GM12878 (cell line): ENCODE measurements at regions not wholly inside any gene's neighbourhood (a gene's known extent, or its start where the extent isn't known, plus 50 kb on each side); places are given as distances from the start of the nearest gene placed in this dataset.

ENCODE experiments used
- ATAC-seq: fragments of 200-7000 bp; cut with Tn5 transposase; 3 replicates; pipeline ENCODE4 v1.9.1; 2020; ENCODE audit warnings: mild to moderate bottlenecking, moderate library complexity
- BruUV-seq: library from RNA; stranded (reverse); fragments of 400-500 nt; replicated peaks from 2 replicates; lab custom pipeline; 2021; lab: Mats Ljungman, UMichigan
- CTCF ChIA-PET: fragments of 300-600 bp; sonication (Branson Sonifier 250); formaldehyde crosslinking; extraction: SDS; loops from one replicate; lab custom pipeline; 2021; ENCODE audit warnings: inconsistent platforms; lab: Yijun Ruan, JAX
- POLR2A ChIA-PET: fragments of 350-600 bp; formaldehyde crosslinking; extraction: SDS; loops from one replicate; lab custom pipeline; 2021; ENCODE audit warnings: inconsistent platforms; lab: Charles Lee
- RAD21 ChIA-PET: fragments of 300-600 bp; sonication (Branson Sonifier 250); formaldehyde crosslinking; loops from one replicate; lab custom pipeline; 2023; ENCODE audit warnings: antibody characterized with exemption; ENCODE audit not compliant: unreplicated experiment; lab: Charles Lee
- SMC1A ChIA-PET: fragments of 300-600 bp; sonication (Branson Sonifier 250); formaldehyde crosslinking; loops from one replicate; lab custom pipeline; 2023; ENCODE audit not compliant: unreplicated experiment, uncharacterized antibody; lab: Charles Lee
- DNase-seq: peaks from one replicate; pipeline ENCODE4 v3.0.0-alpha.2; 2011; ENCODE audit warnings: low read depth, low spot score
- FAIRE-seq: peaks from 3 replicates; lab custom pipeline; 2011; peaks lifted over from hg19 to GRCh38; lab: Jason Lieb, UNC
- H2AFZ ChIP-seq: 2 replicates; pipeline ENCODE4 v1.6.0; 2011; ENCODE audit warnings: low read depth, low read length, control low read depth; ENCODE audit not compliant: control insufficient read depth
- H3K27ac ChIP-seq: 2 replicates; pipeline ENCODE4 v1.5.1; 2011; ENCODE audit warnings: control low read depth; ENCODE audit not compliant: control insufficient read depth, insufficient read depth
- H3K27me3 ChIP-seq, 2 experiments: replicated peaks in 1 of 2; 2 replicates each; pipeline versions ENCODE4 v1.6.0 to v1.6.1; 2011; ENCODE audit warnings: low read length in 1 of 2; ENCODE audit not compliant: control insufficient read depth in 2 of 2, insufficient read depth in 2 of 2
- H3K36me3 ChIP-seq, 2 experiments: 2 replicates each; pipeline ENCODE4 v1.5.1; 2011; ENCODE audit warnings: low read length in 1 of 2; ENCODE audit not compliant: control insufficient read depth in 2 of 2, insufficient read depth in 2 of 2
- H3K4me1 ChIP-seq: 2 replicates; pipeline ENCODE4 v1.6.1; 2011; ENCODE audit warnings: mild to moderate bottlenecking, low read length, moderate library complexity, mixed read lengths; ENCODE audit not compliant: control insufficient read depth, insufficient read depth
- H3K4me2 ChIP-seq: 2 replicates; pipeline ENCODE4 v1.6.0; 2011; ENCODE audit warnings: control low read depth; ENCODE audit not compliant: control insufficient read depth, insufficient read depth
- H3K4me3 ChIP-seq: fragments of 200-600 bp; sonication (generic); 2 replicates; pipeline ENCODE4 v1.5.1; 2016
- H3K79me2 ChIP-seq: 2 replicates; pipeline ENCODE4 v1.6.0; 2011; ENCODE audit warnings: low read length; ENCODE audit not compliant: control insufficient read depth, insufficient read depth
- H3K9ac ChIP-seq: 2 replicates; pipeline ENCODE4 v1.8.0; 2011; ENCODE audit warnings: low read length, control low read depth, mixed read lengths; ENCODE audit not compliant: control insufficient read depth, insufficient read depth
- H3K9me3 ChIP-seq: replicated peaks from 3 replicates; pipeline ENCODE4 v1.5.1; 2011; ENCODE audit warnings: mild to moderate bottlenecking, low read length; ENCODE audit not compliant: control insufficient read depth, insufficient read depth
- H4K20me1 ChIP-seq: 2 replicates; pipeline ENCODE4 v1.6.0; 2011; ENCODE audit not compliant: control insufficient read depth, insufficient read depth
- ATF2 ChIP-seq: IDR thresholded peaks from 2 replicates; pipeline ENCODE4 v1.6.1; 2012; ENCODE audit warnings: low read length, inconsistent platforms
- BHLHE40 ChIP-seq, 2 experiments: fragments of 450-650 bp in 1 of 2; IDR thresholded peaks; 2 replicates each; pipeline ENCODE4 v1.6.1; 2011 to 2017; ENCODE audit warnings: low read depth in 2 of 2, borderline replicate concordance in 1 of 2, improper control_type of control experiment in 1 of 2, low read length in 1 of 2, mild to moderate bottlenecking in 1 of 2
- SMAD5 ChIP-seq: IDR thresholded peaks from 2 replicates; pipeline ENCODE4 v1.6.1; 2016; ENCODE audit warnings: antibody characterized with exemption, low read depth
- SREBF2 ChIP-seq: IDR thresholded peaks from 2 replicates; pipeline ENCODE4 v1.6.1; 2012; ENCODE audit warnings: mild to moderate bottlenecking, low read length
- TCF7 ChIP-seq: IDR thresholded peaks from 2 replicates; pipeline ENCODE4 v1.6.1; 2014; ENCODE audit warnings: antibody characterized with exemption, borderline replicate concordance
- WGBS: methylation state at CpG from one replicate; pipeline ENCODE4 v1.1.6; 2016; ENCODE audit warnings: low lambda C conversion rate; ENCODE audit not compliant: insufficient replicate concordance, insufficient coverage; ENCODE audit errors: missing lambda C conversion rate; 5-methylcytosine and 5-hydroxymethylcytosine counted together
- in situ Hi-C: fragments of 300-500 bp; cut with MboI; formaldehyde crosslinking; loops from 9 replicates; pipeline ENCODE4 v1.14.3; 2018; ENCODE audit warnings: mixed read lengths
- intact Hi-C: fragments of 100-400 bp; cut with micrococcal nuclease; formaldehyde crosslinking; loops from one replicate; pipeline ENCODE4 v1.14.2; 2022; ENCODE audit not compliant: unreplicated experiment
- TF ChIP-seq, protein P1 (sequence below): fragments of 450-650 bp; IDR thresholded peaks from 2 replicates; pipeline ENCODE4 v1.6.1; 2016; ENCODE audit warnings: mild to moderate bottlenecking, moderate library complexity, borderline replicate concordance

DNA sequence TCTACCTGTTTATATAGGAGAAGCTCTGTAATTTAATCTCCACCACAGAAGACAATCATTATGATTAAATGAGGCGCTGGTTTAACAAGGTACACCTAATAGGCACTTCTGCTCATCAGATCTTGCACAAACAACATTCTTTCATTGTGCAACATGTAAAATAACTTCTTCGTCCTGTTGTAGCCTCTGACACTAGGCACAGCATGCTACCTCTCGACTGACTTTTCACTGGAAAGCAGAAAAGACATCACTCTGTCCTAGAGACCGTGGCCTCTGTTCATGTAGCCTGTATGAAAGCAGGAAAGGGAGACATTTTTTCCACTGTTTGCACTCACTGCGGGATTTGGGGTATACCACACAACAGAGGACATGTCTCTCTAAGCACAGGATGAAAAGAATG lies 316.5 kb downstream of the IRS1 start (continued):
- no peak for TF ChIP-seq ATF2
- TF ChIP-seq SMAD5, result no peak
- TF ChIP-seq, protein P1, sequence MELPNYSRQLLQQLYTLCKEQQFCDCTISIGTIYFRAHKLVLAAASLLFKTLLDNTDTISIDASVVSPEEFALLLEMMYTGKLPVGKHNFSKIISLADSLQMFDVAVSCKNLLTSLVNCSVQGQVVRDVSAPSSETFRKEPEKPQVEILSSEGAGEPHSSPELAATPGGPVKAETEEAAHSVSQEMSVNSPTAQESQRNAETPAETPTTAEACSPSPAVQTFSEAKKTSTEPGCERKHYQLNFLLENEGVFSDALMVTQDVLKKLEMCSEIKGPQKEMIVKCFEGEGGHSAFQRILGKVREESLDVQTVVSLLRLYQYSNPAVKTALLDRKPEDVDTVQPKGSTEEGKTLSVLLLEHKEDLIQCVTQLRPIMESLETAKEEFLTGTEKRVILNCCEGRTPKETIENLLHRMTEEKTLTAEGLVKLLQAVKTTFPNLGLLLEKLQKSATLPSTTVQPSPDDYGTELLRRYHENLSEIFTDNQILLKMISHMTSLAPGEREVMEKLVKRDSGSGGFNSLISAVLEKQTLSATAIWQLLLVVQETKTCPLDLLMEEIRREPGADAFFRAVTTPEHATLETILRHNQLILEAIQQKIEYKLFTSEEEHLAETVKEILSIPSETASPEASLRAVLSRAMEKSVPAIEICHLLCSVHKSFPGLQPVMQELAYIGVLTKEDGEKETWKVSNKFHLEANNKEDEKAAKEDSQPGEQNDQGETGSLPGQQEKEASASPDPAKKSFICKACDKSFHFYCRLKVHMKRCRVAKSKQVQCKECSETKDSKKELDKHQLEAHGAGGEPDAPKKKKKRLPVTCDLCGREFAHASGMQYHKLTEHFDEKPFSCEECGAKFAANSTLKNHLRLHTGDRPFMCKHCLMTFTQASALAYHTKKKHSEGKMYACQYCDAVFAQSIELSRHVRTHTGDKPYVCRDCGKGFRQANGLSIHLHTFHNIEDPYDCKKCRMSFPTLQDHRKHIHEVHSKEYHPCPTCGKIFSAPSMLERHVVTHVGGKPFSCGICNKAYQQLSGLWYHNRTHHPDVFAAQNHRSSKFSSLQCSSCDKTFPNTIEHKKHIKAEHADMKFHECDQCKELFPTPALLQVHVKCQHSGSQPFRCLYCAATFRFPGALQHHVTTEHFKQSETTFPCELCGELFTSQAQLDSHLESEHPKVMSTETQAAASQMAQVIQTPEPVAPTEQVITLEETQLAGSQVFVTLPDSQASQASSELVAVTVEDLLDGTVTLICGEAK, result no peak
- TF ChIP-seq SREBF2, result no peak
- no peak for TF ChIP-seq TCF7

DNA sequence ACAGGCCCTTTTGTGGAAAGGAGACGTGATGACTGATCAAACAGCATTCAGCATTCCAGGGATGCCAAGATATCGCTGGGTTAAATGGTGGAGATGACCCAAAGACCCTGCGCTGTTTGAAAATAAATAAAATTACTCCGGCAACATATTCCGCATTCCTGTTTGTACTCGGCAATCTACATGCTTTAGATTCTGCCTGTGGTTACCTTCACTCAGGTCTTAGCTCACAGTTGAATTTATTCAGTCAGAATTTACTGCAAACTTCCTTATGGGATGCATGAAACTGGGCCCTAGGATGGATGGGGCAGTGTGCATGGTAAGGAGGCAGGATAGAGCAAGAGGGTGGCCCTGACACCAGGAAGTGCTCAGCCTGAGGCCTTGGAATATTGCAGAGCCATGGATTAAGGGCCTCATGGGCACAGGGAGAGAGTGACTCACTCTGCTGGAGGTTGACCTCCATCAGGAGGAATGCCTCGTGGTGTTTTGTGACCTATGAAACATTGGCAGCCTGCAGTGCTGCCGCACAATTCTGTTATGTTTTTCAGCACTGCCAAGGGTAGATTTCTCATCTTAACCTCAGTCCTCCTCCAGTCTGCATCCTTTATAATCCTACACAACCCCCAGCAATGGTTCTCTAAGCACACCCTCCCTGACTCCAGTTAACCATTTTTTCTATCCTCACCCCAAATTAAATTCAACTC lies 321.4 kb downstream of the IRS1 start:
- Histone ChIP-seq H3K27me3 (peaks cover 0 to 2% of the 10 kb centered on the region in 2 experiments; a peak in 1 of 4 replicates), H3K27ac (no peak overlapping the region), H3K4me2 (no peak overlapping the region), H3K79me2 (no peaks in the 10 kb centered on the region), H3K9ac (no peak overlapping the region), H2AFZ (no peak overlapping the region), H3K36me3 (no peaks in the 10 kb centered on the region), H3K9me3 (no peaks in the 10 kb centered on the region), H3K4me1 (no peaks in the 10 kb centered on the region), H3K4me3 (no peak overlapping the region), H4K20me1 (no peaks in the 10 kb centered on the region)
- DNase-seq (no peak), FAIRE-seq (no peak), ATAC-seq (no peak)
- in situ Hi-C loops, result no loop called here
- POLR2A ChIA-PET, result no interaction called here
- intact Hi-C loops, result no loop called here
- CTCF ChIA-PET, result interaction anchor here (0.7 to 0.9 kb wide), 2 partner anchors 44 to 1658 kb away, joined by 3 read pairs; no protein-coding TSS in a partner anchor
- TF ChIP-seq BHLHE40 (IDR thresholded peaks at IDR 0.05; ENCODE audit: borderline replicate concordance in 1 of 2, low read depth in 2 of 2, low read length in 1 of 2), result no peak
- 60% methylated on average over 8 of the region's 8 CpGs for WGBS
- BruUV-seq, result no TSS peak
- SMC1A ChIA-PET, result interaction anchor here (0.6 to 1.3 kb wide), 3 partner anchors 32 to 643 kb away, joined by 3 read pairs; no protein-coding TSS in a partner anchor
- RAD21 ChIA-PET, result interaction anchor here (0.6 kb wide), 1 partner anchor 11 kb away, joined by 3 read pairs; no protein-coding TSS in a partner anchor
